ENCODE measurements at regions not wholly inside any gene's neighbourhood (a gene's known extent, or its start where the extent isn't known, plus 50 kb on each side); places are given as distances from the start of the nearest gene placed in this dataset.

DNA sequence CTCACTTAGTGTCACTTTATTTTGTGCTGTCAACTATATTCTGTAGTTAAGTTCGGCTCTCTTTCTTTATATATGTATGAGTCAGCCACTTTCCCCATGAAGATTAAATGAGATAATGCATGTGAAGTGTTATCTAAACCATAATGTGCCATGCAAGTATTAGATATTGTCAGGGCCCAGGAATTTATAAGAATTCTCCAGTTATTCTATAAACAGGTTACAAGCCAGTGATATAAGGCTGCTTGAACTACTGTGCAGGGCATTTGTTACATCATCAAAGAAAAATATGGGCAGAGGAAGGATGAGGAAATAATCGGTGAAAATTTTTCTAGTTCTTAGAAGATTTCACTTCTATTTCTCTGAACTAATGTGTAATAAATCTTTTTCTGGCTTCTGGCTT lies 1049.0 kb upstream of the NR2F2 start:
- no peak for DNase-seq (ENCODE audit: low spot score)

DNA sequence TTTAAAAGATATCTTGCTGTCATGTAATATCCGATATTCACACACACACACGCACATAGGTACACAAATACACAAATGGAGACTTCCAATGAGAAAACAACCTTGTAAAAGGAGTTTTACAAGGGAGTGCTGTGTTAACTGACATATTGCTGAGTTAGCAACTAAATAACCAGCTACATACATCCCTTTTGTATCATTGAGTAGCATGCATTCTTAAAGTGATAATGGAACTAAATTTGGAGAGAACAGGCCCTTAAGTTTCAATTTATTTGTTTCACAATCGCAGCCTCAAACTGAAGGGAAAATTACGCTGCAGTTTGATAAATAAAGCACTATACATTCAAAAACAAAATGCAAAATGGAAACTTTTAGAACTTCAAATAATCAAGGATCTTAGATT lies 1046.0 kb upstream of the NR2F2 start:
- DNase-seq (ENCODE audit: low spot score) = no peak

DNA sequence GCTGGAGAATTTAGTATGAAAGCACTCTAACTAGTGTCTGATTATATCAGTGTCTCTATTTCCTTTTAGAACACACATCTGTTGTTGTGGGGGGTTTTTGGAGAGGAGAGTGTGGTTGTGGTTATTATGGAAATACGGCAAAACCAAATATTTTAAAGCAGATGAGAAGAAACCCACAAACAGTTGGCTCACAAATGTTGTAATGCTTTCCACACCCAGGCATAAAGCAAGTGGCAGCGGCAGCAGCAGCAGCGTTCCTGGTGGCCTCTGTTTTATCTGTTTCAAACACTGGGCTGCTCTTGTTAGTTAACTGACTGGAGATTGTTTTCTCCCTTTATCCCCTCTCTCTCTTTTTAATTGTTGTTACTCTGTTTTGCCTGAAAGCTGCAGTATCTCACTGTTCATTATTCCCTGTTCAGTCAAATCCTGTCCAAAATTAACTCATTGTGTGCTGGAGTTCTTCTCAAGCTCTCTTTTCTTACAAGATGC lies 1045.5 kb upstream of the NR2F2 start:
- DNase-seq (ENCODE audit: low spot score) = no peak

DNA sequence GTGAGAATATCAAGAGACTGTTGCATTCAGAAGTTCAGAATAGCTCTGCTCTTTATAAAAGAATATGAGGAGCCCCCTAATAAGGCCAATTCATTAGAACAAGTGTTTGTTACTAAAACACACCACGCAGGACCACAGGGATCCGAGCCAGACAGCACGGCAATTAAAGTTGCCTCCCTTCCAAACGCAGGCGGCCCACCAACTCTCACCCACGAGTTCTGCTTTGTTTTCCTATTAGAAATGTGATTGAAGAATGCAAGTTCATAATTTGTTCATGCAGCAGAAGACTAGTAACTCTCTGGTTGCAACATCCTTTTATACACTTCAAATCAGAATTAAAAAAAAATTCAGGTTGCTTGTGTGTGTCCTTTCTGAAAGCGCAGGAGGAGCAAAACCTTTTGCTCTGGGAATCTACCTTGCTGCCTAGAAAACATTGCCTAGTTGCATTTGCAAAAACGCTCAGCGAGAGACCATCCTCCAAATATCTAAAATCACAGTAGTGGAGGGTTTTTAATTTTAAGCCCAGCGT lies 1044.1 kb upstream of the NR2F2 start:
- no peak for DNase-seq (ENCODE audit: low spot score)

DNA sequence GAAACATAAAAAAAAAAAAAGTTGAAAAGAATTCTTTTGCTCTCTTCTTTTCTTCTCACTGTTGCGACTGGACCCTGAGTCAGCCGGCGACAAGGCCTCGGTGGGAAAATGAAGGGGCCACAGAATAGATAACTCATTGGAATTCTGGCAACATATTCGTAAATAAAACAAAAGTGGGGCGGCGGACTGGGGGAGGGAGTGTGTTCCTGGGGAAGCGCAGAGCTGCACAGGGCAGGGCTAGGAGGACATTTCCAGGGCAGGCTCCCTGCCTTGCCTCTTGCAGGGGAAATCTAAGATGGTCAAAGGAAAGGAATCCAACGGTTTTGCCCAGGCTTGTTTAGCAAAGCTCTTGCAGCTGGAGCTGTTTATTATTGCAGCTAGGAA lies 1042.8 kb upstream of the NR2F2 start:
- DNase-seq (ENCODE audit: low spot score) = no peak

DNA sequence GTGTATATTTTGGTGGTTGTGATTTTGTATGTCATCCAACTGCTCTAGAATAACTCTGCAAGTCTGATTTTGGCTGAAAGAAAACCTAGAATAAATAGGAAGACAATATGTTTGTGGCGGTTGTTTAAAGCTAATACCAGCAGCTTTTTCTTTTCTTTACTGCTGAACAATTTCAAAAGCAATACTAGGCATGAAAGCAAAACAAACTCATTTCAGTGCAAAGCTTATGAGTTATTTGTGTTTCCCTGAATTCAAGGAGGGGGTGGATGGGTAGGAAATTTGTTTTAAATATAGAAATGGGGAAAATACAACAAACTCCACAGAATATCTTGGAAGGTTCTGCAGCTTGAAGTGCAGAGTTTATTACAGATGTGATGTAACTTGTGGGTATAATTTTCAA lies 1041.9 kb upstream of the NR2F2 start:
- no peak for DNase-seq (ENCODE audit: low spot score)

DNA sequence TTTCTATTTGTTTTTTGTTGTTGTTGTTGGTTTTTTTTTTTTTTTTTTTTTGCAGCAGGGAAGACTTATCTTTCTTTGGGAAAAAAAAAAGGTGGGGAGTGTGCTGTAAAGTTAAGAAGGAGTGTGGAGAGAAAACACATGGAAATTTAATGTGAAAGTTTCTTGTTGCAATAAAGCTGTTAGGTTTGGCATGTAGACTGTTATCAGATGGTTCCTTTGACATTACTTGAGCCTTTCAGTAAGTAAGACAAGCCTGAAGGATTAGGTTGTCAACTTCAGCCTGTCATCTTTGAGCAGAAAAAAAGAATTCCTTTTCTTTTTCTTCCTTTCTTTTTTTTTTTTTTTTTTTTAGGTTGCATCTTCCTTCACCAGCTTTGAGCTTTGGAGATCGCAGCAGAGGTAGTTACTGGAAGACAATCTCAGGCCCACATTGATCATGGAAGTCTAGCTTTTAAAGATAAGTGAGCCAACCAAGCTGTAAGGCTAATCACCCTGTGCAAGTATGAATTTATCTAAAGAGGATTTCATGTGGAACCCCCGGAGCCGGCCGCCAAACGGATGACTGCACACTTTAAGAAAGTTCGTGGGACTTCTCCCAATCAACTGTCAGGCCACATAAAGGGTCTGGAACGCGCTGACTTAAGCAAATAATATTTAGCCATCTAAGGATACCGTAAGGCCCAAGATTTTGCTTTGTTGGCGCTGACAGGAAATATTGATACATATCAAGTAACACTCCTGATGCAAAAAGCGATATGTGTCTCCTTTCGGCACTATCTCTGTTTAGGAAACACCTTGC lies 1040.1 kb upstream of the NR2F2 start:
- no peak for DNase-seq (ENCODE audit: low spot score)

DNA sequence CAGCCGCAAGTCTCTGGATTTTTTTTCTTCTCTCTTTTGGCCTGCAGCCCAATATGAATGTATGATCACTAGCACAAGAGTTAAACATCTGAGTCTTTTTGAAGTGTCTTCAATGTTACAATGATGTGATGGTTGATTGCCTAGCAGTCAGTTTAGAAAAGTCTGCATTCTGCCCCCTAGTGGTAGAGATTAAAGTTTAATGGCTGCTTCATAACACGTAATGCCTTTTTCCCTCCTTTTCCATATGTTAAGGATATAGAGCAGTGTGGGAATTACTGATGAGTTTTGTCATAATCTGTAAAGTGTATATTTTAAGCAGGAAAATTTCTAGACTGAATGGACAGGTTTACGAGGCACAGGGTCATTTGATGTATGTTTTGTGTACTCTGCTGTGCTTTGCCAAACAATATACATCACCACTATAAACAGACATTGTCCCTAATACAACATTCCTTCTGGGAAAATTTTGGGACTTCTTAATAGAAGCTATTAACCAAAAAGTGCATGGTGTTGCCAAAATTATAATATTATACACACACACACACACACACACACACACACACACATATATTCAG lies 1038.5 kb upstream of the NR2F2 start:
- DNase-seq (ENCODE audit: low spot score) = peak; percentile 80

DNA sequence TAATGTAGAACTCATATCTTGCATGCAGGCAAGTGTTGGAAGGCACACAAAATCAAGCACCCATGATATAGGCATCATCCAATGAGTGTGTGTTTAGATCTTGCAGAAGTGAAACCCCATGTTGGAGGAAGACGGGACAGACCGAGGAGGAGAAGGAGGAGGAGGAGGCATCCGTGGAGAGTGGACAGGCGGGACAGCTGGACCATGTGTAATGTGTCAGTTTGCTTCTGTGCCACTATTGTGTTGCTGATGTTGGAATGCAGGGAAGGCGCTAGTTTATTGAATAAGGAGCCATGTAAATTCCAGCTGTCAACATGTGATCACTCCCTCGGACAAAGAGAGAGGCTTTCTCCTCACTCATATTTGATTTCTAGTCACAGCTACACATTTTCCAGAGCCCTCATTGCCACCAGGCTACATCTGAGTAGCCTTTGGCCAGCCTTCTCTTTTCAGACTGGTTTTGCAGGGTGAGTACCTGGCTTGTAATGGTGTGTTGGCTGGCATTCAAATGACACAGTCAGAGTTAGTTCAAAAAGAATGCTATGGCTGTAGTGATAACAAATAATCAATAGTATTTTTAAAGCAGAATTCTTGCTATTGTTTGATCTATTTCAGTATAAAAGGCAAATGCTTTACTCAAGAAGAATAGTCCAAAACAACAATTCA lies 1037.6 kb upstream of the NR2F2 start:
- DNase-seq (ENCODE audit: low spot score) = no peak

DNA sequence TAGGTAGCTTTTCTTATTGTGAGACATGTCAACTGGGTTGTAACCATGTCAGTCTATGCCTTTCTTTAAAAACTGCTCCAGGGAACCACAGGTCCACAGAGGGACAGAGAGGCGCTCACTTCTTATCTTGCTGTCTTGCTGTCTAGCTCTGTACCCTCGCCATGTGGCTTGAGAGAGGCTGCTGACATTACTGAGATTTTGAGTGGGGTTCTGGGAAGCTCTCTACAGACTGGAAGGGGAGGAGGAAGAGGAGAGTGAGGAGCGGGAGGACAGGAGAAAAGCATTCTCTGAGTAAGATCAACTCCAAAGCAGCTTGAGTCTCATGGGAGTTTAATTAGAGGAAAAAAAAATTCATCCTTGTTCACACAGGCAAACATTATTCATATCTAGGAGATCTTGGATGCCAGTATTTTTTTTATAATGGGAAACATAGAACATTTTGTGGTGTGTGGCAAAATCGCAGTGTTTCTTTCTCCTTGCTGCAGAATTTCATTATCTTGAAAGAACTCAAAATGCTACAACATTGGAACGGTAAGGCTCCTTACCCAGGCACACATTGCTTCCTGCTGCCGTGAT lies 1037.0 kb upstream of the NR2F2 start:
- DNase-seq (ENCODE audit: low spot score) = no peak

DNA sequence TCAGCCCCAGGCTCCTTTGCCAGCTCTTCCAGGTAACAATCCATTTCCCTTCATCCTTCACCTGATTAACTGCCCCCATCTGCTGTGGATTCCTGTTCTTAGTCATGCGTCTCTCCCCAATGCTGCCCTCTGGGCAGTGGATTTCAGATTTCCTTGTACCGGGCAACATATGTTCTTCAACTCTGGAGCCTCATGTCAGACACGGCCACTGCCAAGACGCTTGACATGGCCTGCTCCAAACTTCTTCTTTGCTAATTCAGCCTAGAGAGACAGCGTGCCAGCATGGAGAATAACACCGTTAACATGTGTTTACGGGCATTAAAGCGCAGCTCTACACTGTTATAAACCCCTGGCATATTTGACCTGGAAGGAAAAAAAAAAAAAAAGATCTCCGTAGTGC lies 1035.1 kb upstream of the NR2F2 start:
- no peak for DNase-seq (ENCODE audit: low spot score)

DNA sequence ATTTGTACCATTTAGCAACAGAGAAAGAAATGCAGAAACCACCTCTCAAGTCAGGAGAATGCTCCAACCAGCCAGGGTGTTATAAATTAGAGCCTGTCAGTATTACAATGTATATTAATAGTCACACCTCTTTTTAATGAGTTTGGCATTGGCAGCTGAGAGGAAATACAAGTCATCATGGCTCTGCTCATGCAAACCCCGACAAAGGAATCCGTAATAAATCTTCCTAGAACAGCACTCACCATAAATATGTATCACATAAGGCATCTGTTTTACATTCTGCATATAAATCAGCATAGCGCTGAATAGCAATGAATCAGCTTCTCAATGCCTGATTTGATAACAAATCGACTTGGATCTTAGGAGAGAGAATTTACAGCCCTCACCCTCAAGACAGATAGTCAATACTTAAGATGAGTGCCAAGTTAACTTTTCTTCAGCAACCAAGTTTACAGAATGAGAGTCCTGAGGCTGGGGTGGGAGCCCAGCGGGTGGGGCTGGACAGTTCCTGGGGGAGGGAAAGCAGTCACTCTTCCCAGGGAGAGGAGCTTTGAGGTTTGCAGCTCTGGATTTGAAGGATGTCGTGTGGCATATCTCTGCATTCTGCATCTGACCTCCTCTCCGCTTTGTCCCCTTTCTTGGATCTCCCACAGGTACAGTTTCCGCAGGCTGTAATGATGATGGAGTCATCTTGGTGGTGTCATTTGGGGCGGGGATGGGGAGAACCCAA lies 1034.4 kb upstream of the NR2F2 start:
- DNase-seq (ENCODE audit: low spot score) = no peak

DNA sequence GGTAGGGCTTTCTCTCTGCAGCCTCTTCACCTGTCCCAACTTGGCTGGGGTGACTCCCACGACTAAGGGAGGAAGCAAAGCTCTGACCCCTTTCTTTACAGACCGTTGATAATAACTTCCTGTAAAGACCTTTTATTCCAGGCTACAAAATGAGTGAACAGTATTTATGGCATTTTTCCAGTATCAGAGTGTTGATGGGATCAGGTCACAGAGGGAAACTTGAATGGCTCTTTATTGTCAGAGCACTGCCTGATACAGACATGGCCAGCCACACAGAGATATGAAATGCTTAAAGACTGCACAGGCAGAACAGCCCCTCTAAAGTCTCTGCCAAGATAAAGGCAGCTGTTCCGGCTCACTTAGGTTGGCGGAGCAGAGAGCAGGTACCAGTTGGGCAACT lies 1033.9 kb upstream of the NR2F2 start:
- DNase-seq (ENCODE audit: low spot score) = no peak

DNA sequence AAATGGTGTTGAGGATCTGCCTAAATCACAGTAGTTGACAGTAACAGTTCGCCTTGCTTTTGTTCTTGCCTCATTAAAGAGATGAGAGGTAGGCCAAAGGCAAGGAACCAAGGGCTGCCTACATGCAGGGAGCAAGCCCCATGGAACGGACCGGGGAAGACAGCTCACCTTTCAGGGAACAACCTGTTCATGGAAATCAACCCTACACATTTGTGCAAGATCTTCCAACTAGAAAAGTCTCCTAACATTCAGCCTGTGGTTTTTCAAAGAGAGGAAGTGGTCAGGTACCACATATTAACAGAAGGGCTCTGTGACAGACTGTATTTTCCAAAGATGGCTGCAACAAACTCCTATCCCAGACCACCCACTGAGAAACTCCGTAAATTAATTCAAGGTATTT lies 1031.8 kb upstream of the NR2F2 start:
- DNase-seq (ENCODE audit: low spot score) = no peak

DNA sequence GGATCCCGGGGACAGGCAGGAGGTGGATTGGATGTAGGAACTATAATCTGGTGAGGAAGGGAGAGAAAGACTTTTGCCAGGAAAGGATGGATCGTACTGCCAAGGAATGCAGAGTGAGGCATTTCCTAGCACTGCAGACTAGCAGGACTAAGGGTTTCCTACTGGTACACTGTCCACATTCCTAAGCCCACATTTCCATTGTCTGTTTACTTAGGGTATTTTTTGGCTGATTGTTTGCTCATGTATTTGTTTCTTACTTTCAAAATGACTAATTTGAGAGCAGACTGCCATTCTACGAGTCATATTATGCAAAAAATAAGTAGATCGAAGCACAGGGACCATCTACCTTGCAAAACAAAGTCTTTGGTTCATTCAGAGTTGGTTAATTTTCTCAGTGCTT lies 1029.5 kb upstream of the NR2F2 start:
- no peak for DNase-seq (ENCODE audit: low spot score)

DNA sequence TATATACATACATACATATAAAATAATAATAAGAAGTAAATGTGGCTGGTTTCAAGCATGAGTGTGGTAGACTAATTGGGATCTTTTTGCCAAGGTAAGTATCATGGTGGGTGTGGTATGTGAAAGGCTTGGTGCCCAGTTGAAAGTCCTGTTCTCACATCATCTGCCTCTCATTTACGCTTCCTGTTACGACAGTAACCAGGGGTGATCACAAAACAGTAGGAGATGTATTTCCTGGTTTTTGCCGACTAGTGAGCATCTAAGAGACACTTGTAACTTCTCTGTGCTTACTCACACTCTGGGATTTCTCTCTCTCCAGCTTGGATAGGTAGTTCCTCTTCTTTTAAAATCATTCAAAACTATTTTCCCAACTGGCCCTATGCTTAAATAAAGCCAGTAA lies 1028.3 kb upstream of the NR2F2 start:
- peak; percentile 37 for DNase-seq (ENCODE audit: low spot score)

DNA sequence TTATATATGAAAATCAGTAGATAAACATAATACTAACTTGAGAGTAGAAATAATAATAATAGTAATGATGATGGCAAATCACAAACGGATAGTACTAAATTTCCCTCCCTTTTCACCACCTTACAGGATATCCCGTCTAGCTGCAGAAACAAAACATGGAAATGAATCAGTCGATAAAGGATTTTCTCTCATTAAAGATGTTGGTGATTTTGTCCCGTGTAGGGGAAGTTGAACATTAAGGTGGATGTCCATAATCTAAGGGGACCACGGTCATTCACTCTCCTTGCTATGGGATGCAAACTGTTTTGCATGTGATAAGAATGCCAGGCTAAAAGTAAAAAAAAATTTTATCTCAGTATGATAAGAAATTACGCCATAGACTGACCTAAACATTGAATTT lies 1027.7 kb upstream of the NR2F2 start:
- no peak for DNase-seq (ENCODE audit: low spot score)

DNA sequence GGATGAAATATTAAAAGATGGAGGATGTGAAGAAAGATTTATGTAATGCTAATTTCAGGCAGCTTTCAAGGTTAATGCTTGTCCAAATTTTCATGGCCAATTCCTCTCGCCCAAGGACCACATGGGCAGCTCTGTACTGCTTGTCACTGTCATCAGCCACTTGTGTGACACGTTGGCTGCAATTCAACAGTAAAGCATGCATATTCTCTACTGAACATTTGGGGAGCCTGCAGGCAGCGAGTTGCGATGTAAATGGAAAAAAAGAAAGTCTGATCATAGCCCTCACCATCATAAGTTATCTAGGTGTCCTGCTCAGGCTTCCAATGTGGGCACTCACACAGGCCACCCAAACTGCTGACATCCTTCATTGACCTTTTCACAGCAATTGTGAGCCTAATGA lies 1026.8 kb upstream of the NR2F2 start:
- no peak for DNase-seq (ENCODE audit: low spot score)

DNA sequence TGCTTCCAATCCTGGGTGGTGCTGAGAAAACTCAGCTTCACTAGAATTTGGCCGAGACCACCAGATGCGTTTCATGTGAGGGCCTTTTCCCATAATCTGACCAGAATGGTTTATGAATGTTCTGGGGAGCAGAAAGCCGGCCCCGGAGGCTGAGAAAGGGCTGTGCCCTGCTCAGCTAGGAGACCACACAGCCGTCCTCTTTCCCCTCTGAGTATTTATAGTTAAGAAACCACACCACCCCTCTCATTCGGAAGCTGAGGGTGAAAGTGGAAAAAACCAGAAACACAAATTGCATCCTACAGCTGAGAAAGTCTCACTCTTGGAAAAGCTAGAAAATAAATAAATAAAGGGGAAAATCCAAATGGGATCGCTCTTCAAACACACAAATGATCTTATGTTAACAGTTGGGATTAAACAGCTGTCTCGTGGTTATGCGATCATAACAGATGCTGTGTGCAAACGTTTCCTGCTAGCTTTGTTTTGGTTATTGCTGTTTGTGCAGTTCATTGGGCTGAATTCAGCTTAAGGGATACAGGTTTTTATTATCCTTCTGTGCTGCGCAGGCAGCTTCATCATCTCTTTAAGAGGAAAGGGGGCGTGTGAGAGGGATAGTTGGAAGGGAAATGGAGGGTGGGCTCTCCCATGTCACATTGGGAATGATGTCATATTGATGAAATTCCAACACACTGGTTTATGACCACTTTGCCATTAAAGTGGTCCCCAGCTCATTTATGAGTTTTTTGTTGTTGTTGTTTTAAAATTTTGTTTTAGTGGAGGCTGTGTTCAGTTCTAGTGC lies 1026.2 kb upstream of the NR2F2 start:
- DNase-seq (ENCODE audit: low spot score) = no peak

DNA sequence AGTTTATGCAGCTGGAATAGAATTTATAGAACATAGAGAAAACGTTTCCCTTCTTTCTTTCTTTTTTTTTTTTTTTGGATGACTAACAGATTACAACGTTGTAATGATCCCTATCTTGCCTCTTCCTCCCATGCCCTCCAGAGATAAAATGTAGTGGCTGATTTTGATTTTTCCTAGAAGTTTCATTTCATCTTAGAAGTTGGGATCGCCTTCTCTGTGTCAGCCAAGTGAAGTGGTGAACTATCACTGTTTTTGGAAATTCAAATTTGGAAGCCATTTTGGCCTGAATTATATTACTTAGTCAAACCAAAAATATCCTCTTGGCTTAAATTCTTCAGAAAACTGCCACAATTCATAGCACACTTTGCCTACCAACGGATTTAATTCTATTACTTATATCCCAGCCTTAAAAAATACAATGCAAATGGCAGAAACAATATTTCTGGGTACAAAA lies 1025.5 kb upstream of the NR2F2 start:
- no peak for DNase-seq (ENCODE audit: low spot score)

DNA sequence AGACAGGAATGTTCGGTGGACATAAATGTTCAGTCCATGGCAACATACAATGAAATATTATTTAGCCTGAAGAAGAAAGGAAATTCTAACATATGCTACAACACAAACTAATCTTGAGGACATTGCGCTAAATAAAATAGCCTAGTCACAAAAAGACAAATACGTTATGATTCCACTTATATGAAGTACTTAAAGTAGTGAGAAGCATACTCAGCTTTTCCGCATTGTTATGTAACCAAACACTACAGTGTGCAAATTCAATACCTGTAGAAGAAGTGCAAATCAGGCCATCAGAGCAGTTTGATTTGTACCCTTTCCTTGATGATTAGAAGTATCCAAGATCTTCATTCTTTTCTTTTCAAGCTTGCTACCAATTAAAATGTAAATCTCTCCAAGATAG lies 1023.4 kb upstream of the NR2F2 start:
- DNase-seq (ENCODE audit: low spot score) = no peak
